KMS-11 (cell line): ENCODE measurements at regions not wholly inside any gene's neighbourhood (a gene's known extent, or its start where the extent isn't known, plus 50 kb on each side); places are given as distances from the start of the nearest gene placed in this dataset.

Source experiments
- H2AFZ ChIP-seq: fragments of 200-600 bp; sonication (generic); 2 replicates; pipeline ENCODE4 v1.6.1; 2016; ENCODE audit warnings: antibody characterized with exemption, mixed run types, low read depth
- H3K27ac ChIP-seq: fragments of 200-600 bp; sonication (generic); 2 replicates; pipeline ENCODE4 v1.6.1; 2016; ENCODE audit warnings: mild to moderate bottlenecking, mixed run types
- H3K27me3 ChIP-seq: fragments of 200-600 bp; sonication (generic); 2 replicates; pipeline ENCODE4 v1.6.1; 2017; ENCODE audit warnings: mild to moderate bottlenecking, low read depth, mixed run types, moderate library complexity; ENCODE audit not compliant: insufficient read depth
- H3K36me3 ChIP-seq: fragments of 200-600 bp; sonication (generic); 2 replicates; pipeline ENCODE4 v1.6.1; 2017; ENCODE audit warnings: mild to moderate bottlenecking, mixed run types; ENCODE audit not compliant: insufficient read depth
- H3K4me1 ChIP-seq: fragments of 200-600 bp; sonication (generic); 2 replicates; pipeline ENCODE4 v1.6.1; 2016; ENCODE audit warnings: mild to moderate bottlenecking, low read depth, mixed run types; ENCODE audit not compliant: poor library complexity, severe bottlenecking
- H3K4me2 ChIP-seq: fragments of 200-600 bp; sonication (generic); 2 replicates; pipeline ENCODE4 v1.7.0; 2016; ENCODE audit warnings: mild to moderate bottlenecking, mixed run types
- H3K4me3 ChIP-seq: fragments of 200-600 bp; sonication (generic); IDR thresholded peaks from 2 replicates; pipeline ENCODE4 v1.6.1; 2017; ENCODE audit warnings: low read depth, low read length, mixed read lengths; ENCODE audit not compliant: insufficient read depth
- H3K79me2 ChIP-seq: fragments of 200-600 bp; sonication (generic); 2 replicates; pipeline ENCODE4 v1.6.1; 2016; ENCODE audit warnings: low read depth, mixed run types; ENCODE audit not compliant: insufficient read depth
- H3K9ac ChIP-seq: fragments of 200-600 bp; sonication (generic); 2 replicates; pipeline ENCODE4 v1.6.1; 2016; ENCODE audit warnings: mild to moderate bottlenecking, mixed run types
- H4K20me1 ChIP-seq: fragments of 200-600 bp; sonication (generic); 2 replicates; pipeline ENCODE4 v1.6.1; 2016; ENCODE audit warnings: mild to moderate bottlenecking, mixed run types; ENCODE audit not compliant: insufficient read depth
- TF ChIP-seq, protein P1 (sequence below): fragments of 200-600 bp; sonication (generic); conservative IDR thresholded peaks from 2 replicates; pipeline ENCODE4 v1.6.1; 2017; ENCODE audit warnings: low read depth, mild to moderate bottlenecking, antibody characterized with exemption, low read length, moderate library complexity, mixed read lengths

DNA sequence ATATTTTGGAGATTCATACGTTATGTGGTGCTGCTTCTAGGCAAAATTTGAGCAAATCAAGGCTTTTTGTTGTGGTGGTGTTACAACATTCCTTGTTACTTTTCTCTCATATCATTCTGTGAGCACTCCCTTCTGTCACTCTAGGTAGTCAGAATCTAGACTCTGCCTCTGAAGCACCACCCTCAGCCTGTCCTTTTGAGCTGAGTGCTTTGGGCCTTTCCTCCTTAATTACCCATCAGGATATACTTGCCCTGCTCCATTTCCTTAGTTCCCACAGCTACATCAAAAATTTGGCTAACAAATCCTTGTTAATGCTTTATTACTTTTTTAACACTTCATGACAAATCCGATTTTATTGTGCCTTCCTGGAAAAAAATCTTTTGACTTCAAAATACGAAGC lies 289.6 kb downstream of the CALCRL start:
- Histone ChIP-seq H3K4me1 (no peaks in the 10 kb centered on the region), H3K79me2 (no peaks in the 10 kb centered on the region), H3K4me3 (no peak overlapping the region), H3K27me3 (no peaks in the 10 kb centered on the region), H3K27ac (no peak overlapping the region), H2AFZ (no peak overlapping the region), H4K20me1 (no peaks in the 10 kb centered on the region), H3K9ac (no peak overlapping the region), H3K4me2 (no peak overlapping the region), H3K36me3 (no peaks in the 10 kb centered on the region)
- TF ChIP-seq, protein P1, sequence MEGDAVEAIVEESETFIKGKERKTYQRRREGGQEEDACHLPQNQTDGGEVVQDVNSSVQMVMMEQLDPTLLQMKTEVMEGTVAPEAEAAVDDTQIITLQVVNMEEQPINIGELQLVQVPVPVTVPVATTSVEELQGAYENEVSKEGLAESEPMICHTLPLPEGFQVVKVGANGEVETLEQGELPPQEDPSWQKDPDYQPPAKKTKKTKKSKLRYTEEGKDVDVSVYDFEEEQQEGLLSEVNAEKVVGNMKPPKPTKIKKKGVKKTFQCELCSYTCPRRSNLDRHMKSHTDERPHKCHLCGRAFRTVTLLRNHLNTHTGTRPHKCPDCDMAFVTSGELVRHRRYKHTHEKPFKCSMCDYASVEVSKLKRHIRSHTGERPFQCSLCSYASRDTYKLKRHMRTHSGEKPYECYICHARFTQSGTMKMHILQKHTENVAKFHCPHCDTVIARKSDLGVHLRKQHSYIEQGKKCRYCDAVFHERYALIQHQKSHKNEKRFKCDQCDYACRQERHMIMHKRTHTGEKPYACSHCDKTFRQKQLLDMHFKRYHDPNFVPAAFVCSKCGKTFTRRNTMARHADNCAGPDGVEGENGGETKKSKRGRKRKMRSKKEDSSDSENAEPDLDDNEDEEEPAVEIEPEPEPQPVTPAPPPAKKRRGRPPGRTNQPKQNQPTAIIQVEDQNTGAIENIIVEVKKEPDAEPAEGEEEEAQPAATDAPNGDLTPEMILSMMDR = no peak

DNA sequence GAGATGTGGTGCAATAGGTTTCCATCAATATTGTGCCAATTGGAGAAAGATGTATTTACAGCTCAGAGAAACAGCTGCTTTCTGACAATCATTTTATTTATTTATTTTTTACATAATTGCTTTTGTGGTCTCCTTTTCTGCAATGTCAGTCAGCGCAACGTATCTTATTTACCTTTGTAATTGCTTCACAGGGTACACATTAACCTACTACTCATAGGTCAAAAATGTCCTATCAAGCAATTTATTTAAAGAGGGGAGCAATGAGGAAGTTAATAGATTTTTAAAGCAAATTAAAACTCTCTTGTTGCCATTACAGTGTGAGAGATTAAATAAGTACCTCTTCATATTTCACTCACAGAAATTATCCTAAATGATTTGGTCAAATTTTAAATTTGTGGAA lies 291.0 kb downstream of the CALCRL start:
- Histone ChIP-seq H2AFZ (no peak overlapping the region), H3K27me3 (no peaks in the 10 kb centered on the region), H3K27ac (no peak overlapping the region), H3K4me3 (no peak overlapping the region), H3K4me2 (no peak overlapping the region), H3K36me3 (no peaks in the 10 kb centered on the region), H3K79me2 (no peaks in the 10 kb centered on the region), H4K20me1 (no peaks in the 10 kb centered on the region), H3K4me1 (no peaks in the 10 kb centered on the region), H3K9ac (no peak overlapping the region)
- TF ChIP-seq, protein P1 = no peak

DNA sequence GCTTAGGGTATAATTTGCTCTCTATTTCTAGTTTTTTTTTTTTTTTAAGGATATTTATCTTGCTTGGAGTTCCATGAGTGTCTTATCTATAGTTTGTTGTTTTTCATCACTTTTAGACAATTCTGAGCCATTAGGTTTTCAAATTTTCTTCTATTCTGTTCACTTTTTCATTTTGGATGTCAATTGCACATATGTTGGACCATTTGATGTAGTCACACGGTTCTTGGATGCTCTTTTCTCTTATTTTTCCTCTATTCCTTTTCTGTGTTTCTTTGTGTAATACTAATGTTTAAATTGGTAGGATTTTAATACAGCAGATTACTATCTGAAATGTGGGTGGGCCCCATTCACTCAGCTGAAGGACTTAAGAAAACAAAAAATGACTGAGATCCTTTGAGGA lies 292.6 kb downstream of the CALCRL start:
- no peaks in the 10 kb centered on the region for H3K36me3 ChIP-seq
- H3K4me1 ChIP-seq = no peaks in the 10 kb centered on the region
- no peaks in the 10 kb centered on the region for H3K79me2 ChIP-seq
- no peak overlapping the region for H3K27ac ChIP-seq
- TF ChIP-seq, protein P1 = no peak
- no peak overlapping the region for H3K4me2 ChIP-seq
- no peaks in the 10 kb centered on the region for H4K20me1 ChIP-seq
- H3K27me3 ChIP-seq = no peaks in the 10 kb centered on the region
- no peak overlapping the region for H3K4me3 ChIP-seq
- no peak overlapping the region for H2AFZ ChIP-seq
- H3K9ac ChIP-seq = no peak overlapping the region

DNA sequence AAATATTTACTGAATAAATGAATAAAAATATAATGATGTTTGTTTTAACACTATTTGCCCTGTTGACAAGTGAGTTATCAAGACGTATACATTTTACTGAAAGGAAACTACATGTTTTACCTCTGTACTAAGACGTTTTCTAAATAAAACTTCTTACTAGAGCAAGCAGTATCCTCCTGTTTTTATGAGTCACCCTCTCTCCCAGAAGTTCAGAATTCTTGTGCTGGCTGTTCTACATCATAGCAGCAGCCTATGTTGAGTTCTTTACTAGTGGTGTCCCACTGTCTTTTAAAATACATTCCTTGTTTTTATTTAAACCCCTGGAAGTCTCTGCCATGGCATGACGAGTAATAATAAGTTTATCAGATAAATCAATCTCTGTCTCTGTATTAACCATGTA lies 297.4 kb downstream of the CALCRL start:
- H3K4me2 ChIP-seq = no peak overlapping the region
- no peaks in the 10 kb centered on the region for H3K79me2 ChIP-seq
- H3K27ac ChIP-seq = no peak overlapping the region
- no peaks in the 10 kb centered on the region for H3K36me3 ChIP-seq
- H3K9ac ChIP-seq = no peak overlapping the region
- H3K27me3 ChIP-seq = no peaks in the 10 kb centered on the region
- H3K4me1 ChIP-seq = no peaks in the 10 kb centered on the region
- no peak overlapping the region for H3K4me3 ChIP-seq
- TF ChIP-seq, protein P1 = no peak
- no peaks in the 10 kb centered on the region for H4K20me1 ChIP-seq
- H2AFZ ChIP-seq = no peak overlapping the region
